Esophagus squamous epithelium (tissue), 4 donors: ENCODE measurements at regions not wholly inside any gene's neighbourhood (a gene's known extent, or its start where the extent isn't known, plus 50 kb on each side); places are given as distances from the start of the nearest gene placed in this dataset.

Experiments used
- CTCF ChIP-seq, 6 experiments: fragments of 450-650 bp in 4 of 6; fragments of 200-600 bp in 2 of 6; sonication (generic) in 2 of 6; IDR thresholded peaks; one replicate each; pipeline ENCODE4 v1.5.1; 2016 to 2019; ENCODE audit warnings: antibody characterized with exemption in 6 of 6, mild to moderate bottlenecking in 4 of 6, moderate library complexity in 4 of 6
- POLR2A ChIP-seq, 4 donors: fragments of 450-650 bp; IDR thresholded peaks; one replicate each; pipeline ENCODE4 v1.6.1; 2017; ENCODE audit warnings: antibody characterized with exemption in 4 of 4, mild to moderate bottlenecking in 4 of 4, moderate library complexity in 3 of 4

GRCh38 chr7:15794801-15795200 is 108.3 kb upstream of the MEOX2 start:
- TF ChIP-seq CTCF (IDR thresholded peaks at IDR 0.05) (no peak), POLR2A (IDR thresholded peaks at IDR 0.05) (no peak)
